ENCODE measurements at regions not wholly inside any gene's neighbourhood (a gene's known extent, or its start where the extent isn't known, plus 50 kb on each side); places are given as distances from the start of the nearest gene placed in this dataset.

GRCh38 chr4:144353292-144353691 is 212.8 kb upstream of the GYPA start:
- no peaks in the 10 kb centered on the region for H3K9me3 Mint-ChIP-seq
- H3K4me1 ChIP-seq (ENCODE audit: insufficient read depth): peaks cover 53% of the 10 kb centered on the region
- peak; percentile 4 for DNase-seq (ENCODE audit: low spot score)
- no peaks in the 10 kb centered on the region for H3K36me3 Mint-ChIP-seq (ENCODE audit: low read depth)
- peak overlapping the region; percentile 40; the same call in 1 of the 2 replicates for H2AFZ ChIP-seq
- H3K36me3 ChIP-seq (ENCODE audit: insufficient read depth): no peaks in the 10 kb centered on the region
- H3F3A ChIP-seq (replicated peaks; ENCODE audit: low read depth): no peaks in the 10 kb centered on the region
- H3K27ac ChIP-seq (ENCODE audit: low read depth): no peak overlapping the region
- ATAC-seq: no peak
- no peaks in the 10 kb centered on the region for H3K27me3 ChIP-seq (ENCODE audit: insufficient read depth)
- peaks cover 60% of the 10 kb centered on the region for H3K4me1 Mint-ChIP-seq
- no peak overlapping the region for H3K4me3 ChIP-seq
- no peak for TF ChIP-seq JUNB (IDR thresholded peaks at IDR 0.05; ENCODE audit: unreplicated experiment)
- no peak for TF ChIP-seq CTCF (conservative IDR thresholded peaks at IDR 0.05; ENCODE audit: low read depth in 2 of 2)
- TF ChIP-seq ETS1 (IDR thresholded peaks at IDR 0.05): no peak
- no peak for TF ChIP-seq NANOG (IDR thresholded peaks at IDR 0.05; ENCODE audit: borderline replicate concordance)
- TF ChIP-seq STAT1 (IDR thresholded peaks at IDR 0.05; ENCODE audit: unreplicated experiment): no peak
- no peak for TF ChIP-seq REST (IDR thresholded peaks at IDR 0.05; ENCODE audit: unreplicated experiment)
- no peak for TF ChIP-seq CREB1 (CRISPR knock-in tag; IDR thresholded peaks at IDR 0.05; ENCODE audit: low read depth)
- no peak for TF ChIP-seq EZH2phosphoT487 (IDR thresholded peaks at IDR 0.05; ENCODE audit: unreplicated experiment)
- no peak for TF ChIP-seq ZNF462 (CRISPR knock-in tag; IDR thresholded peaks at IDR 0.05)
- H3K27ac Mint-ChIP-seq: peak overlapping the region; percentile 11; the same call in 1 of the 2 replicates
- no peak overlapping the region for H3K4me2 ChIP-seq
- H3K27me3 Mint-ChIP-seq (ENCODE audit: insufficient read depth, low read depth, poor library complexity): peaks cover 4% of the 10 kb centered on the region
- no peak overlapping the region for H3K4me3 Mint-ChIP-seq
- peaks cover 5% of the 10 kb centered on the region; the same call in 1 of the 2 replicates for H3K9me2 ChIP-seq (ENCODE audit: insufficient read depth)
- H3K79me2 ChIP-seq (replicated peaks; ENCODE audit: insufficient read depth): no peaks in the 10 kb centered on the region
- no peaks in the 10 kb centered on the region for H4K20me1 ChIP-seq (replicated peaks; ENCODE audit: insufficient read depth)
